Breast epithelium (tissue), 3 donors: ENCODE measurements at regions not wholly inside any gene's neighbourhood (a gene's known extent, or its start where the extent isn't known, plus 50 kb on each side); places are given as distances from the start of the nearest gene placed in this dataset.

ENCODE experiments used
- CTCF ChIP-seq, 3 donors: fragments of 450-650 bp; IDR thresholded peaks; one replicate each; pipeline ENCODE4 v1.5.1; 2016 to 2017; ENCODE audit warnings: antibody characterized with exemption in 3 of 3, mild to moderate bottlenecking in 3 of 3, moderate library complexity in 3 of 3
- POLR2A ChIP-seq: fragments of 450-650 bp; IDR thresholded peaks from one replicate; pipeline ENCODE4 v1.6.1; 2016; ENCODE audit warnings: antibody characterized with exemption, mild to moderate bottlenecking, moderate library complexity

- no peak for TF ChIP-seq CTCF (IDR thresholded peaks at IDR 0.05)
- no peak for TF ChIP-seq POLR2A
Observed at GRCh38 chr19:29315556-29316190, 102.7 kb upstream of the UQCRFS1 start.
